D721Med (cell line): ENCODE measurements at regions not wholly inside any gene's neighbourhood (a gene's known extent, or its start where the extent isn't known, plus 50 kb on each side); places are given as distances from the start of the nearest gene placed in this dataset.

Source experiments
- DNase-seq: peaks from one replicate; pipeline ENCODE4 v3.0.0; 2011; ENCODE audit warnings: low spot score; ENCODE audit not compliant: insufficient read length
- FAIRE-seq: peaks from 2 replicates; lab custom pipeline; 2011; peaks lifted over from hg19 to GRCh38; lab: Jason Lieb, UNC
- TF ChIP-seq, protein P1 (sequence below): IDR thresholded peaks from 2 replicates; pipeline ENCODE4 v1.5.1; 2012; ENCODE audit warnings: mild to moderate bottlenecking, control low read depth; ENCODE audit not compliant: insufficient read depth; ENCODE audit errors: missing control alignments

DNA sequence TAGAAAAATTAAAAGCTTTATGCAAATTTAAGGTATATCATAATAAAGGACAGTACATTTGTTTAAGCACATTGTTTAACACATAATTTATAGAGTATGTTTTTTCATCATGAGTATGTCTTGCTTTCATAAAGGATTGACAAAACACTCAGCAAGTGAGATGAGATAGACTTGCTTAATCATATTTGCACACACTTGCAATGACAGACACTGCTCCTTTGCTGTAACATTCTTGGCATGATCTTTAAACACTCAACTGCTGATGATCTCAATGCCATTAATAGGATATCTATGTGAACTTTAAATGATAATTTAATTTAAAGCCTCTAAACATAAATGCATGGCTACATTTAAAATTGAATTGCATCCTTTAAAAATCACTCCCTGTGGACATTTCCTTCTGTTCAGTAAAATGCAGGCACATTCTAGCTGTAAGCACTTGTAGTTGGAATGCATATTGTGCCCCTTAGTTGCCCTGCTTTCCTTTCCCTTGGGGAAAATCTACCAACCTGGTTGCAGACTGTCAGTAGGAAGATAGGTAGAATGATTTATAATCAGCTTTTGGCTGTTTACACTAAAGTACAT is 979.0 kb downstream of the TMTC2 start:
- TF ChIP-seq, protein P1, sequence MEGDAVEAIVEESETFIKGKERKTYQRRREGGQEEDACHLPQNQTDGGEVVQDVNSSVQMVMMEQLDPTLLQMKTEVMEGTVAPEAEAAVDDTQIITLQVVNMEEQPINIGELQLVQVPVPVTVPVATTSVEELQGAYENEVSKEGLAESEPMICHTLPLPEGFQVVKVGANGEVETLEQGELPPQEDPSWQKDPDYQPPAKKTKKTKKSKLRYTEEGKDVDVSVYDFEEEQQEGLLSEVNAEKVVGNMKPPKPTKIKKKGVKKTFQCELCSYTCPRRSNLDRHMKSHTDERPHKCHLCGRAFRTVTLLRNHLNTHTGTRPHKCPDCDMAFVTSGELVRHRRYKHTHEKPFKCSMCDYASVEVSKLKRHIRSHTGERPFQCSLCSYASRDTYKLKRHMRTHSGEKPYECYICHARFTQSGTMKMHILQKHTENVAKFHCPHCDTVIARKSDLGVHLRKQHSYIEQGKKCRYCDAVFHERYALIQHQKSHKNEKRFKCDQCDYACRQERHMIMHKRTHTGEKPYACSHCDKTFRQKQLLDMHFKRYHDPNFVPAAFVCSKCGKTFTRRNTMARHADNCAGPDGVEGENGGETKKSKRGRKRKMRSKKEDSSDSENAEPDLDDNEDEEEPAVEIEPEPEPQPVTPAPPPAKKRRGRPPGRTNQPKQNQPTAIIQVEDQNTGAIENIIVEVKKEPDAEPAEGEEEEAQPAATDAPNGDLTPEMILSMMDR: no peak
- DNase-seq (no peak), FAIRE-seq (no peak)

DNA sequence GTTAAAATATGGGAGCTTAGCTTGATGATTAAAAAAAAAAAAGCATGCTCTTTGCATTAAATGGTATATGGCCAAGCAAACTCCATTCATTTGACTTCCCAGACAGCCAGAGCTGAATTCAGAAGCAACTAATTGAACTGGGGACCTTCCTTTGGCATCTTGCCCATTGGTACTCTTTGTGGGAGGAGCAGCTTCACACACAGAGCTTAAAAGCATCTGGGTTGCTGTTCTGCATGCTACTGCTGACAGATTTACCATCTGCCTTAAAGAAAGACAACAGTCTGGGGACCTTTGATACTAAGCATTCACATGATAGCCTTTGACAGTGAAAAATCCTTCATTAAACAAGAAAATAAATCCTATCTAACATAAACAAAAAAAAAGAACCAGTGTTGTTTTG is 977.9 kb downstream of the TMTC2 start:
- TF ChIP-seq, protein P1: no peak
- FAIRE-seq (peak; percentile 96), DNase-seq (no peak)

DNA sequence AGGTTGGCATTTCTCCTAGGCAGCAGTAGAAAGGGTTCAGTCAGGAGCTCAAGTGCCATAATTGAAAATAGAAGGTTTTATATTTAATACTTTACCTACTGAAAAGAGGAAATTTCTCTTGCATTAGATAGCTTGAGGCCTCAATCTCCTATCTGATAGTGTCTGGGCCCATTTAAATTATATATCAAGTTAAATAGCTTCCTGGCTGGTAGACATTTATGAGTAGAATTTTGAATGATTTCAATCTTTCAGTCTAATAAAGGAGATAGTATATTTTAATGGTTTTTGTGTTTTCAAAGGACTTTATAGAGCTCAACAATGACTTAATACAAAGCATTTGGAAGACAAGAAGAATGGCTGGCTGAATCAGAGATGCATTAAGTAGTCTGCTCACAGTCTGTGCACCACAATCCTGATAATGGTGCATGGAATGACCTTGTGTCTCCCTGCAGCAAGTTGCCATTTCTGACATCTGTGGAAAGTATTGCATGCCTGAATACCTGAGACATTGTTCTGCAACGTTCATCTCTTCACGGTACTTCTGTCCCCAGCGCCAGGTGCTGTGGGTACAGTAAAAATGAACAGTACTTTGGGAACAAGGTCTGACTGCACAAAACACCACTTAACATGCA is 974.1 kb downstream of the TMTC2 start:
- TF ChIP-seq, protein P1: no peak
- DNase-seq (no peak), FAIRE-seq (no peak)

DNA sequence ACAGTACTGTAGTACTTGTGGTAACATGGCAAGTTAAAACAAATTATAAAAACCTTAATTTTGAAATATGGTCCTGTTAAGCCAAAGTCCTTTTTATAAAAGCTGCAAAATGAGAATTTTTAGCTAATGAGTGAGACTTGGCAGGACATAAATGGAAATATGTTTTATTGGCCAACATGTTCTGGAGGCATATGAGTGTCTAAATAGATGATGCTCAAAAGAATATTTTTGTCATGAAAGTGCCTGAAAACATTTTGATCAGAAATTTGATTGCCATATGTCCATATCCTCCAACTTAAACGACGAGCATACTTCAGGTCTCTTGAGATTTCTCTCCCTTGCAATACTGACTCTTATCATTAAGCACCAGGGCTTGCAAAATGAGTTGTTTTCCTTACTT is 972.6 kb downstream of the TMTC2 start:
- TF ChIP-seq, protein P1: no peak

DNA sequence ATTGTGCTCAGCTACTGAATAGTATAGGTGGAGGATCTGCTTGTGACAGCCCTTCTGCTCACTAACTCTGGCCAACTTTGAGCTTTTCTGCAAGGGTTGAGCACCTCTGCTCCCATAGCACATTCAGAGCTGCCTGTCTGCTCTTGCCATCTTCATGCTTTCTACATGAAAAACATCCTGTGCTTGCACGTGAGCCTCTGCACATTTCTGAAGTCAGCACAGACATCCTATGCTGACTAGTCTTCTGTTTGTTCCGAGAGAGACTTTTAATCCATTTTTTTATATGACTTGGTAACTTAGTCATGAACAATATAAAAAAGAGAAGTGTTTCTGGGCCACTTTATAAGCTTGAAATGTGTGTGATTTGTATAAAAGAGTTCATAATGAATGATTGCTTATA is 969.3 kb downstream of the TMTC2 start:
- FAIRE-seq: no peak
- TF ChIP-seq, protein P1: no peak
- no peak for DNase-seq

More for the DNA sequence above, 972.6 kb downstream of the TMTC2 start:
- FAIRE-seq (peak; percentile 46), DNase-seq (no peak)

DNA sequence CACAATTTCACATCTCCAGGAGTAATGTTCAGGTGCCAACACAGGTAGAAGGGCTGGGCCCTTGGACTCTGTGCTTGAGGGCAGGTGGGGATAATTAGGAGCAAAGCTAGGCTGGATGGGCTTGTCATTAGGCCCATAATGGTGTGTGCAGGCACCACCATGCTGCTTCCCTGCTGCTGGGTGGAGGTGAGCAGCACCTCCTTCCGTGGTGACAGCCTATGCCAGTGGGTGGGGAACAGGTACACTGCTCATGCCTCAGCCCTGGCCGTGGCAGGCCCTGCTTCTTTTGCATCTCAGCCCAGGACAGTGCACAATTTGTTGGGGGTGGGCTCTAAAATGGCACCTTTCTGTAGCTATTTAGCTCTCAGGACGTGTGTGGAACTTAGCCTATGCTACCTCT is 955.5 kb downstream of the TMTC2 start:
- FAIRE-seq: no peak
- TF ChIP-seq, protein P1: no peak

GRCh38 chr12:83641789-83642188 is 955.1 kb downstream of the TMTC2 start:
- TF ChIP-seq, protein P1: no peak
- DNase-seq: no peak
- no peak for FAIRE-seq

More for the DNA sequence above, 955.5 kb downstream of the TMTC2 start:
- DNase-seq: no peak
